WTC11 (cell line): ENCODE measurements at regions not wholly inside any gene's neighbourhood (a gene's known extent, or its start where the extent isn't known, plus 50 kb on each side); places are given as distances from the start of the nearest gene placed in this dataset.
A peak's percentile ranks its signal among the peaks of the same experiment; 100 is the strongest.

Experiments
- ATAC-seq: fragments of 200-7000 bp; cut with Tn5 transposase; 2 replicates; pipeline ENCODE4 v1.10.0; 2021; ENCODE audit warnings: mild to moderate bottlenecking, moderate library complexity
- CTCF ChIA-PET: fragments of 300-600 bp; sonication (Branson Sonifier 250); formaldehyde crosslinking; loops from one replicate; lab custom pipeline; 2021; ENCODE audit warnings: antibody characterized with exemption; lab: Charles Lee
- POLR2A ChIA-PET: fragments of 350-600 bp; sonication (Branson Sonifier 250); formaldehyde crosslinking; loops from one replicate; lab custom pipeline; 2021; ENCODE audit warnings: antibody characterized with exemption; lab: Charles Lee
- DNase-seq: peaks from one replicate; pipeline ENCODE4 v3.0.0; 2021; ENCODE audit warnings: low spot score
- H3K27ac Mint-ChIP-seq: 2 replicates; pipeline ENCODE4 v1.8.0; 2021; ENCODE audit warnings: mixed read lengths
- H3K27me3 Mint-ChIP-seq: 2 replicates; pipeline ENCODE4 v1.8.0; 2021; ENCODE audit warnings: low read depth, mild to moderate bottlenecking, moderate library complexity, mixed read lengths
- H3K36me3 Mint-ChIP-seq: 2 replicates; pipeline ENCODE4 v1.8.0; 2021; ENCODE audit warnings: mixed read lengths
- H3K4me1 Mint-ChIP-seq: 2 replicates; pipeline ENCODE4 v1.8.0; 2022; ENCODE audit warnings: mixed read lengths
- H3K4me3 Mint-ChIP-seq: 2 replicates; pipeline ENCODE4 v1.8.0; 2021; ENCODE audit warnings: mild to moderate bottlenecking, moderate library complexity, mixed read lengths
- H3K9me3 Mint-ChIP-seq: 2 replicates; pipeline ENCODE4 v1.8.0; 2021; ENCODE audit warnings: mixed read lengths
- AFF4 ChIP-seq: sonication (generic); formaldehyde crosslinking; IDR thresholded peaks from 2 replicates; pipeline ENCODE4 v1.8.1; 2023; ENCODE audit warnings: mild to moderate bottlenecking, missing genetic modification reagents, borderline replicate concordance
- ARID4B ChIP-seq: sonication (generic); formaldehyde crosslinking; IDR thresholded peaks from 2 replicates; pipeline ENCODE4 v1.8.0; 2023; ENCODE audit warnings: missing genetic modification reagents, mild to moderate bottlenecking, borderline replicate concordance
- EMX1 ChIP-seq: fragments of 250-450 bp; sonication (Bioruptor Pico); IDR thresholded peaks from 2 replicates; pipeline ENCODE4 v1.8.0; 2021; ENCODE audit warnings: mild to moderate bottlenecking
- ETV6 ChIP-seq: sonication (generic); formaldehyde crosslinking; IDR thresholded peaks from 2 replicates; pipeline ENCODE4 v1.8.1; 2022; ENCODE audit warnings: mild to moderate bottlenecking, missing genetic modification reagents
- FOXP4 ChIP-seq: sonication (generic); formaldehyde crosslinking; IDR thresholded peaks from 2 replicates; pipeline ENCODE4 v1.8.0; 2022; ENCODE audit warnings: mild to moderate bottlenecking, missing genetic modification reagents
- HMGA2 ChIP-seq: fragments of 250-450 bp; sonication (Bioruptor Pico); IDR thresholded peaks from 2 replicates; pipeline ENCODE4 v1.4.0; 2021; ENCODE audit warnings: mild to moderate bottlenecking, moderate library complexity
- IRF2 ChIP-seq: sonication (generic); formaldehyde crosslinking; IDR thresholded peaks from 2 replicates; pipeline ENCODE4 v1.8.0; 2022; ENCODE audit warnings: low read depth, missing genetic modification reagents, borderline replicate concordance
- NFYB ChIP-seq: sonication (generic); formaldehyde crosslinking; conservative IDR thresholded peaks from 2 replicates; pipeline ENCODE4 v1.8.0; 2022; ENCODE audit warnings: low read depth, missing genetic modification reagents
- PRDM15 ChIP-seq: sonication (generic); formaldehyde crosslinking; IDR thresholded peaks from 2 replicates; pipeline ENCODE4 v1.8.0; 2022; ENCODE audit warnings: missing genetic modification reagents
- RORB ChIP-seq: fragments of 250-450 bp; sonication (Bioruptor Pico); IDR thresholded peaks from 2 replicates; pipeline ENCODE4 v1.9.0; 2021; ENCODE audit warnings: mild to moderate bottlenecking
- SMAD3 ChIP-seq: sonication (generic); formaldehyde crosslinking; IDR thresholded peaks from 2 replicates; pipeline ENCODE4 v1.8.0; 2022; ENCODE audit warnings: missing genetic modification reagents, mild to moderate bottlenecking, borderline replicate concordance
- SMAD4 ChIP-seq: sonication (generic); formaldehyde crosslinking; IDR thresholded peaks from 2 replicates; pipeline ENCODE4 v1.8.0; 2022; ENCODE audit warnings: mild to moderate bottlenecking, missing genetic modification reagents
- ZBTB43 ChIP-seq: sonication (generic); formaldehyde crosslinking; IDR thresholded peaks from 2 replicates; pipeline ENCODE4 v1.8.1; 2023; ENCODE audit warnings: mild to moderate bottlenecking, missing genetic modification reagents
- ZNF416 ChIP-seq: fragments of 250-450 bp; sonication (Bioruptor Pico); IDR thresholded peaks from 2 replicates; pipeline ENCODE4 v1.9.0; 2021; ENCODE audit warnings: mild to moderate bottlenecking, inconsistent platforms
- ZNF512 ChIP-seq: sonication (generic); formaldehyde crosslinking; IDR thresholded peaks from 2 replicates; pipeline ENCODE4 v1.8.1; 2022; ENCODE audit warnings: missing genetic modification reagents, borderline replicate concordance
- ZNF671 ChIP-seq: fragments of 250-450 bp; sonication (Bioruptor Pico); IDR thresholded peaks from 2 replicates; pipeline ENCODE4 v1.8.0; 2021; ENCODE audit warnings: mild to moderate bottlenecking

GRCh38 chr6:94668876-94669275, 908.5 kb upstream of the MANEA start:
- peak; percentile 89 for ATAC-seq
- CTCF ChIA-PET, result interaction anchor here (0.6 kb wide), 1 partner anchor 34 kb away, joined by 3 read pairs; no protein-coding TSS in a partner anchor
- Mint-ChIP-seq H3K36me3 (peaks cover 20% of the 10 kb centered on the region), H3K4me1 (peaks cover 12% of the 10 kb centered on the region), H3K9me3 (peaks cover 44% of the 10 kb centered on the region), H3K4me3 (no peak overlapping the region), H3K27ac (no peak overlapping the region), H3K27me3 (no peaks in the 10 kb centered on the region)
- POLR2A ChIA-PET, result no interaction called here
- DNase-seq, result peak; percentile 19
- TF ChIP-seq HMGA2 (no peak), SMAD3 (no peak)

- Mint-ChIP-seq H3K4me1 (peaks cover 6% of the 10 kb centered on the region), H3K9me3 (peaks cover 34% of the 10 kb centered on the region), H3K27ac (no peak overlapping the region), H3K36me3 (peaks cover 7% of the 10 kb centered on the region; the same call in 1 of the 2 replicates), H3K4me3 (no peak overlapping the region), H3K27me3 (no peaks in the 10 kb centered on the region)
- CTCF ChIA-PET, result no interaction called here
- POLR2A ChIA-PET, result no interaction called here
- ATAC-seq (peak; percentile 73), DNase-seq (no peak)
- no peak for TF ChIP-seq RORB (CRISPR knock-in tag)
- no peak for TF ChIP-seq AFF4 (CRISPR knock-in tag)
Observed at GRCh38 chr6:94658929-94659328, 918.4 kb upstream of the MANEA start.

GRCh38 chr6:94651239-94651638, 926.1 kb upstream of the MANEA start:
- H3K36me3 Mint-ChIP-seq, result peaks cover 6% of the 10 kb centered on the region; the same call in 1 of the 2 replicates
- ChIA-PET POLR2A (no interaction called here), CTCF (no interaction called here)
- no peaks in the 10 kb centered on the region for H3K4me1 Mint-ChIP-seq
- DNase-seq (no peak), ATAC-seq (no peak)
- peaks cover 16% of the 10 kb centered on the region for H3K9me3 Mint-ChIP-seq
- H3K27me3 Mint-ChIP-seq, result no peaks in the 10 kb centered on the region
- no peak overlapping the region for H3K27ac Mint-ChIP-seq
- H3K4me3 Mint-ChIP-seq, result no peak overlapping the region
- no peak for TF ChIP-seq ARID4B
- TF ChIP-seq NFYB (CRISPR knock-in tag), result no peak
- TF ChIP-seq ZBTB43 (CRISPR knock-in tag), result no peak
- TF ChIP-seq ZNF671, result no peak
- TF ChIP-seq ZNF512, result no peak
- TF ChIP-seq IRF2 (CRISPR knock-in tag), result no peak
- TF ChIP-seq FOXP4, result no peak
- TF ChIP-seq EMX1 (CRISPR knock-in tag), result no peak
- TF ChIP-seq ETV6 (CRISPR knock-in tag), result no peak
- TF ChIP-seq SMAD4 (CRISPR knock-in tag), result no peak
- no peak for TF ChIP-seq ZNF416 (CRISPR knock-in tag)
- TF ChIP-seq PRDM15, result no peak
